ENCODE measurements at regions not wholly inside any gene's neighbourhood (a gene's known extent, or its start where the extent isn't known, plus 50 kb on each side); places are given as distances from the start of the nearest gene placed in this dataset.

DNA sequence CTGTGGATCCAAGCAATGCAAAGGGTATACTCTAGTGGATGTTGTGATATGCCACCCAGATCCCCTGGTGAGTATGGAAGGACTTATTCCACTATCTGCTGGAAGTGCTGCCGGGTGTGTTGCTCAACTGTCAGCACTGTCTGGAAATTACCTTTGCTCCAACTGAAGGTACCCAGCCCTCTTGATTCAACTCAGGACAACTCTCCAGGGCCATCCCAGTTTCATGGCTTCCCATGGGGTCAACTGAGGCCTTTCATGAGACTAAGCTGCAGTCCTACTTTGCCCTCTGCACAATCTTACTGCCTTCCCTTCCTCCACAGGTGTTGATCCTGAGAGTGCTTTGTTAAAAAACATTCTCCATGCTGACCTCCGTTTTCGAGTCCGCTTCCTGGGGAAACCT lies 99.8 kb downstream of the SPRY1 start:
- TF ChIP-seq POLR2A (IDR thresholded peaks at IDR 0.05; ENCODE audit: low read length) (no peak), GATA1 (IDR thresholded peaks at IDR 0.05; ENCODE audit: low read depth, low read length) (no peak)

Data from erythroblast (primary cell).